ENCODE measurements at regions not wholly inside any gene's neighbourhood (a gene's known extent, or its start where the extent isn't known, plus 50 kb on each side); places are given as distances from the start of the nearest gene placed in this dataset.

GRCh38 chr16:56057151-56057550 is 134.1 kb upstream of the GNAO1 start:
- H3K9me3 ChIP-seq: no peaks in the 10 kb centered on the region
- no peak for DNase-seq
- H3K4me3 ChIP-seq: no peak overlapping the region
- no peaks in the 10 kb centered on the region for H3K36me3 ChIP-seq
- H3K27me3 ChIP-seq: peaks cover 0 to 3% (median 0%) of the 10 kb centered on the region in 4 donors
- intact Hi-C loops (cut with DNase I): no loop called here
- no peak for TF ChIP-seq CTCF (IDR thresholded peaks at IDR 0.05)
- no peak overlapping the region for H3K27ac ChIP-seq
- no peak for ATAC-seq
- H3K4me1 ChIP-seq: no peaks in the 10 kb centered on the region
- FAIRE-seq: no peak
- 72 to 83% methylated on average over 1 of the region's 1 CpG for WGBS, 2 donors

GRCh38 chr16:56050916-56051315 is 140.4 kb upstream of the GNAO1 start:
- DNase-seq (no peak), ATAC-seq (no peak), FAIRE-seq (no peak)
- peaks cover 0 to 3% (median 0%) of the 10 kb centered on the region in 4 donors for H3K27me3 ChIP-seq
- intact Hi-C loops (cut with DNase I): no loop called here
- no peaks in the 10 kb centered on the region for H3K9me3 ChIP-seq
- no peaks in the 10 kb centered on the region for H3K36me3 ChIP-seq
- TF ChIP-seq CTCF (IDR thresholded peaks at IDR 0.05): no peak
- no peak overlapping the region for H3K4me3 ChIP-seq
- no peak overlapping the region for H3K27ac ChIP-seq
- H3K4me1 ChIP-seq: no peaks in the 10 kb centered on the region
- 79 to 94% methylated on average over 4 of the region's 4 CpGs for WGBS, 2 donors

- no peak for FAIRE-seq
- WGBS, 2 donors: 61 to 77% methylated on average over 6 of the region's 6 CpGs
- Histone ChIP-seq H3K27me3 (peaks cover 0 to 3% (median 0%) of the 10 kb centered on the region in 4 donors), H3K27ac (no peak overlapping the region), H3K4me3 (no peak overlapping the region), H3K36me3 (no peaks in the 10 kb centered on the region), H3K9me3 (no peaks in the 10 kb centered on the region), H3K4me1 (no peaks in the 10 kb centered on the region)
- no peak for DNase-seq
- TF ChIP-seq CTCF (IDR thresholded peaks at IDR 0.05): no peak
- ATAC-seq: peak in 1 of 4 donors; percentile 47
- intact Hi-C loops (cut with DNase I): no loop called here
Measured at GRCh38 chr16:56048425-56049105, 142.7 kb upstream of the GNAO1 start.

- Histone ChIP-seq H3K36me3 (no peaks in the 10 kb centered on the region), H3K27ac (no peak overlapping the region), H3K27me3 (peaks cover 0 to 3% (median 0%) of the 10 kb centered on the region in 4 donors), H3K4me3 (no peak overlapping the region), H3K9me3 (no peaks in the 10 kb centered on the region), H3K4me1 (no peaks in the 10 kb centered on the region)
- DNase-seq (no peak), ATAC-seq (peak in 1 of 4 donors; percentile 31), FAIRE-seq (no peak)
- no peak for TF ChIP-seq CTCF (IDR thresholded peaks at IDR 0.05)
- intact Hi-C loops (cut with DNase I): no loop called here
- 26 to 32% methylated on average over 4 of the region's 4 CpGs for WGBS, 2 donors
Measured at GRCh38 chr16:56047307-56048234, 143.7 kb upstream of the GNAO1 start.

Data from pancreas (tissue), 10 donors.